GM12878 (cell line): ENCODE measurements at regions not wholly inside any gene's neighbourhood (a gene's known extent, or its start where the extent isn't known, plus 50 kb on each side); places are given as distances from the start of the nearest gene placed in this dataset.

Source experiments
- ATF2 ChIP-seq: IDR thresholded peaks from 2 replicates; pipeline ENCODE4 v1.6.1; 2012; ENCODE audit warnings: low read length, inconsistent platforms
- BRCA1 ChIP-seq: IDR thresholded peaks from 2 replicates; pipeline ENCODE4 v1.6.1; 2011; ENCODE audit warnings: low read depth, low read length, improper control_type of control experiment
- CTCF ChIP-seq, 3 experiments: IDR thresholded peaks in 2 of 3; conservative IDR thresholded peaks in 1 of 3; 2 replicates each; pipeline ENCODE4 v1.5.1; 2011; ENCODE audit warnings: low read depth in 3 of 3, low read length in 3 of 3, mild to moderate bottlenecking in 3 of 3, control low read depth in 2 of 3, moderate library complexity in 2 of 3, inconsistent platforms in 1 of 3, mixed read lengths in 1 of 3; ENCODE audit not compliant: control insufficient read depth in 2 of 3, insufficient read depth in 1 of 3; ENCODE audit errors: extremely low read depth in 1 of 3
- NFYB ChIP-seq: IDR thresholded peaks from 2 replicates; pipeline ENCODE4 v1.6.1; 2011; ENCODE audit warnings: low read depth, mild to moderate bottlenecking, low read length, improper control_type of control experiment, moderate library complexity; ENCODE audit not compliant: insufficient read depth
- POLR2A ChIP-seq: IDR thresholded peaks from 2 replicates; pipeline ENCODE4 v1.6.1; 2011; ENCODE audit warnings: low read depth, mild to moderate bottlenecking, low read length
- TARDBP ChIP-seq: IDR thresholded peaks from 2 replicates; pipeline ENCODE4 v1.6.1; 2016; ENCODE audit warnings: borderline replicate concordance

- TF ChIP-seq TARDBP (no peak), CTCF (IDR thresholded peaks at IDR 0.05 in 2 of 3, conservative IDR thresholded peaks at IDR 0.05 in 1 of 3; ENCODE audit: control insufficient read depth in 2 of 3, extremely low read depth in 1 of 3, insufficient read depth in 1 of 3, low read depth in 3 of 3, low read length in 3 of 3) (no peak), BRCA1 (no peak), POLR2A (no peak), NFYB (no peak), ATF2 (no peak)
Observed at GRCh38 chr4:135282676-135283075, 1081.1 kb upstream of the PABPC4L start.
